Endothelial cell of umbilical vein (primary cell): ENCODE measurements at regions not wholly inside any gene's neighbourhood (a gene's known extent, or its start where the extent isn't known, plus 50 kb on each side); places are given as distances from the start of the nearest gene placed in this dataset.

Experiments
- BruUV-seq: library from RNA; stranded (reverse); fragments of 400-500 nt; replicated peaks from 2 replicates; lab custom pipeline; 2021; lab: Mats Ljungman, UMichigan
- CTCF ChIA-PET: fragments of 300-600, 350-600 bp; sonication (Branson Sonifier 250); formaldehyde crosslinking; loops from one replicate; lab custom pipeline; 2021; ENCODE audit warnings: antibody characterized with exemption, inconsistent platforms; lab: Charles Lee
- POLR2A ChIA-PET: fragments of 300-600, 350-600 bp; sonication (Branson Sonifier 250); formaldehyde crosslinking; loops from one replicate; lab custom pipeline; 2021; ENCODE audit warnings: antibody characterized with exemption, inconsistent platforms; lab: Charles Lee
- DNase-seq: peaks from one replicate; pipeline ENCODE4 v3.0.0-alpha.2; 2011; ENCODE audit warnings: low read depth, low spot score
- FAIRE-seq: peaks from 2 replicates; lab custom pipeline; 2011; peaks lifted over from hg19 to GRCh38; lab: Jason Lieb, UNC
- H2AFZ ChIP-seq: 2 replicates; pipeline ENCODE4 v1.6.0; 2012; ENCODE audit warnings: low read depth, low read length, control low read depth, inconsistent platforms
- H3K27ac ChIP-seq: 2 replicates; pipeline ENCODE4 v1.5.1; 2011; ENCODE audit warnings: low read depth, mild to moderate bottlenecking, control low read depth, low read length, moderate library complexity; ENCODE audit not compliant: insufficient read depth
- H3K27me3 ChIP-seq, 2 experiments: 2 replicates each; pipeline versions ENCODE4 v1.6.0 to v1.6.1; 2011; ENCODE audit warnings: low read length in 2 of 2, mixed read lengths in 1 of 2; ENCODE audit not compliant: control insufficient read depth in 2 of 2, insufficient read depth in 2 of 2
- H3K36me3 ChIP-seq, 2 experiments: 2 replicates in 1 of 2; 3 replicates in 1 of 2; pipeline ENCODE4 v1.5.1; 2011; ENCODE audit warnings: low read length in 2 of 2, mild to moderate bottlenecking in 1 of 2, moderate library complexity in 1 of 2; ENCODE audit not compliant: control insufficient read depth in 2 of 2, insufficient read depth in 2 of 2; ENCODE audit errors: extremely low read depth in 1 of 2
- H3K4me1 ChIP-seq: 3 replicates; pipeline ENCODE4 v1.5.1; 2011; ENCODE audit warnings: mild to moderate bottlenecking, low read length; ENCODE audit not compliant: control insufficient read depth, insufficient read depth; ENCODE audit errors: extremely low read depth
- H3K4me2 ChIP-seq: 2 replicates; pipeline ENCODE4 v1.6.1; 2011; ENCODE audit warnings: low read length, control low read depth, mixed read lengths; ENCODE audit not compliant: insufficient read depth
- H3K4me3 ChIP-seq, 3 experiments: fragments of 200-600 bp in 1 of 3; sonication (generic), shearing (Covaris generic) in 1 of 3; replicated peaks in 1 of 3; 2 replicates each; pipeline ENCODE4 v1.5.1; 2011 to 2016; ENCODE audit warnings: control low read depth in 3 of 3, low read length in 3 of 3, mild to moderate bottlenecking in 2 of 3, inconsistent platforms in 1 of 3, low read depth in 1 of 3, moderate library complexity in 1 of 3; ENCODE audit not compliant: insufficient read depth in 1 of 3
- H3K79me2 ChIP-seq: 2 replicates; pipeline ENCODE4 v1.6.0; 2012; ENCODE audit warnings: low read length, inconsistent platforms; ENCODE audit not compliant: control insufficient read depth, insufficient read depth
- H3K9ac ChIP-seq: replicated peaks from 2 replicates; pipeline ENCODE3; 2011; ENCODE audit warnings: low read length, control low read depth; ENCODE audit not compliant: insufficient read depth; ENCODE audit errors: extremely low read depth
- H3K9me1 ChIP-seq: replicated peaks from 3 replicates; pipeline ENCODE4 v1.6.0; 2011; ENCODE audit warnings: mild to moderate bottlenecking, low read length; ENCODE audit not compliant: control insufficient read depth, insufficient read depth; ENCODE audit errors: extremely low read depth
- H3K9me3 ChIP-seq: replicated peaks from 2 replicates; pipeline ENCODE4 v1.5.1; 2012; ENCODE audit warnings: low read length, inconsistent platforms; ENCODE audit not compliant: control insufficient read depth, insufficient read depth
- H4K20me1 ChIP-seq: replicated peaks from 2 replicates; pipeline ENCODE3; 2011; ENCODE audit warnings: mild to moderate bottlenecking, low read length; ENCODE audit not compliant: control insufficient read depth, insufficient read depth; ENCODE audit errors: extremely low read depth
- EZH2 ChIP-seq: IDR thresholded peaks from 2 replicates; pipeline ENCODE4 v1.6.1; 2012; ENCODE audit warnings: borderline replicate concordance, low read depth, mild to moderate bottlenecking, moderate library complexity, low read length, inconsistent platforms; ENCODE audit not compliant: severe bottlenecking
- FOS ChIP-seq: IDR thresholded peaks from 2 replicates; pipeline ENCODE4 v1.6.1; 2011; ENCODE audit warnings: mild to moderate bottlenecking, low read length, moderate library complexity, borderline replicate concordance; ENCODE audit not compliant: insufficient read depth
- GATA2 ChIP-seq: IDR thresholded peaks from 2 replicates; pipeline ENCODE4 v1.7.0; 2011; ENCODE audit warnings: low read depth, mild to moderate bottlenecking, moderate library complexity, mixed read lengths, low read length; ENCODE audit not compliant: insufficient read length, insufficient read depth
- JUN ChIP-seq: IDR thresholded peaks from 2 replicates; pipeline ENCODE4 v1.6.1; 2011; ENCODE audit warnings: borderline replicate concordance, low read depth; ENCODE audit not compliant: insufficient read length, insufficient read depth
- MYC ChIP-seq: IDR thresholded peaks from one replicate; pipeline ENCODE4 v1.6.1; 2011; ENCODE audit warnings: mild to moderate bottlenecking, low read depth, low read length
- POLR2A ChIP-seq: IDR thresholded peaks from 2 replicates; pipeline ENCODE4 v1.6.1; 2012; ENCODE audit warnings: low read depth, mild to moderate bottlenecking, control low read depth, low read length
- POLR2AphosphoS5 ChIP-seq: IDR thresholded peaks from 2 replicates; pipeline ENCODE4 v1.6.1; 2012; ENCODE audit warnings: low read depth, mild to moderate bottlenecking, control low read depth, low read length, moderate library complexity; ENCODE audit not compliant: insufficient read depth
- dilution Hi-C: fragments of 300-500 bp; cut with MboI; formaldehyde crosslinking; loops from one replicate; pipeline ENCODE4 v1.15.0; 2019; ENCODE audit warnings: low sequenced_read_pairs; ENCODE audit not compliant: extremely low pct_ligation_motif_present
- intact Hi-C: fragments of 100-400 bp; cut with micrococcal nuclease; formaldehyde crosslinking; loops from one replicate; pipeline ENCODE4 v1.10.0; 2022
- TF ChIP-seq, protein P1 (sequence below), 2 donors: IDR thresholded peaks; 1 replicate in 1 of 2; 2 replicates in 1 of 2; pipeline ENCODE4 v1.5.1; 2011; ENCODE audit warnings: low read length in 2 of 2, mild to moderate bottlenecking in 2 of 2, moderate library complexity in 2 of 2, control low read depth in 1 of 2, inconsistent platforms in 1 of 2, low read depth in 1 of 2; ENCODE audit not compliant: insufficient read depth in 1 of 2; ENCODE audit errors: extremely low read depth in 1 of 2
- TF ChIP-seq, protein P2 (sequence below): IDR thresholded peaks from 2 replicates; pipeline ENCODE4 v1.6.1; 2011; ENCODE audit not compliant: insufficient read depth, insufficient read length

GRCh38 chrX:124478046-124478445, 131.7 kb downstream of the SH2D1A start:
- Histone ChIP-seq H3K36me3 (no peaks in the 10 kb centered on the region), H2AFZ (no peak overlapping the region), H3K27me3 (no peaks in the 10 kb centered on the region), H3K27ac (no peak overlapping the region), H3K79me2 (no peaks in the 10 kb centered on the region), H3K4me1 (no peaks in the 10 kb centered on the region), H3K9ac (no peak overlapping the region), H4K20me1 (no peaks in the 10 kb centered on the region), H3K4me2 (no peak overlapping the region), H3K4me3 (no peak overlapping the region), H3K9me1 (no peaks in the 10 kb centered on the region), H3K9me3 (no peaks in the 10 kb centered on the region)
- no peak for DNase-seq
- intact Hi-C loops = no loop called here
- dilution Hi-C loops = no loop called here
- no peak for TF ChIP-seq POLR2A
- no peak for TF ChIP-seq JUN
- TF ChIP-seq POLR2AphosphoS5 = no peak
- no peak for TF ChIP-seq FOS
- TF ChIP-seq, protein P1, sequence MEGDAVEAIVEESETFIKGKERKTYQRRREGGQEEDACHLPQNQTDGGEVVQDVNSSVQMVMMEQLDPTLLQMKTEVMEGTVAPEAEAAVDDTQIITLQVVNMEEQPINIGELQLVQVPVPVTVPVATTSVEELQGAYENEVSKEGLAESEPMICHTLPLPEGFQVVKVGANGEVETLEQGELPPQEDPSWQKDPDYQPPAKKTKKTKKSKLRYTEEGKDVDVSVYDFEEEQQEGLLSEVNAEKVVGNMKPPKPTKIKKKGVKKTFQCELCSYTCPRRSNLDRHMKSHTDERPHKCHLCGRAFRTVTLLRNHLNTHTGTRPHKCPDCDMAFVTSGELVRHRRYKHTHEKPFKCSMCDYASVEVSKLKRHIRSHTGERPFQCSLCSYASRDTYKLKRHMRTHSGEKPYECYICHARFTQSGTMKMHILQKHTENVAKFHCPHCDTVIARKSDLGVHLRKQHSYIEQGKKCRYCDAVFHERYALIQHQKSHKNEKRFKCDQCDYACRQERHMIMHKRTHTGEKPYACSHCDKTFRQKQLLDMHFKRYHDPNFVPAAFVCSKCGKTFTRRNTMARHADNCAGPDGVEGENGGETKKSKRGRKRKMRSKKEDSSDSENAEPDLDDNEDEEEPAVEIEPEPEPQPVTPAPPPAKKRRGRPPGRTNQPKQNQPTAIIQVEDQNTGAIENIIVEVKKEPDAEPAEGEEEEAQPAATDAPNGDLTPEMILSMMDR (IDR thresholded peaks at IDR 0.05; ENCODE audit: extremely low read depth in 1 of 2, insufficient read depth in 1 of 2, low read depth in 1 of 2, low read length in 2 of 2) = no peak
- TF ChIP-seq MYC = no peak
- TF ChIP-seq EZH2 = no peak
- TF ChIP-seq, protein P2, sequence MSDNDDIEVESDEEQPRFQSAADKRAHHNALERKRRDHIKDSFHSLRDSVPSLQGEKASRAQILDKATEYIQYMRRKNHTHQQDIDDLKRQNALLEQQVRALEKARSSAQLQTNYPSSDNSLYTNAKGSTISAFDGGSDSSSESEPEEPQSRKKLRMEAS = no peak
- TF ChIP-seq GATA2 = no peak
- ChIA-PET POLR2A (no interaction called here), CTCF (no interaction called here)
- FAIRE-seq = no peak
- BruUV-seq = no TSS peak
